ENCODE measurements at regions not wholly inside any gene's neighbourhood (a gene's known extent, or its start where the extent isn't known, plus 50 kb on each side); places are given as distances from the start of the nearest gene placed in this dataset.

- TF ChIP-seq ZFX (IDR thresholded peaks at IDR 0.05; ENCODE audit: borderline replicate concordance): no peak
- TF ChIP-seq, protein P1, sequence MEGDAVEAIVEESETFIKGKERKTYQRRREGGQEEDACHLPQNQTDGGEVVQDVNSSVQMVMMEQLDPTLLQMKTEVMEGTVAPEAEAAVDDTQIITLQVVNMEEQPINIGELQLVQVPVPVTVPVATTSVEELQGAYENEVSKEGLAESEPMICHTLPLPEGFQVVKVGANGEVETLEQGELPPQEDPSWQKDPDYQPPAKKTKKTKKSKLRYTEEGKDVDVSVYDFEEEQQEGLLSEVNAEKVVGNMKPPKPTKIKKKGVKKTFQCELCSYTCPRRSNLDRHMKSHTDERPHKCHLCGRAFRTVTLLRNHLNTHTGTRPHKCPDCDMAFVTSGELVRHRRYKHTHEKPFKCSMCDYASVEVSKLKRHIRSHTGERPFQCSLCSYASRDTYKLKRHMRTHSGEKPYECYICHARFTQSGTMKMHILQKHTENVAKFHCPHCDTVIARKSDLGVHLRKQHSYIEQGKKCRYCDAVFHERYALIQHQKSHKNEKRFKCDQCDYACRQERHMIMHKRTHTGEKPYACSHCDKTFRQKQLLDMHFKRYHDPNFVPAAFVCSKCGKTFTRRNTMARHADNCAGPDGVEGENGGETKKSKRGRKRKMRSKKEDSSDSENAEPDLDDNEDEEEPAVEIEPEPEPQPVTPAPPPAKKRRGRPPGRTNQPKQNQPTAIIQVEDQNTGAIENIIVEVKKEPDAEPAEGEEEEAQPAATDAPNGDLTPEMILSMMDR (IDR thresholded peaks at IDR 0.05): no peak
- no peak overlapping the region for H3K27ac ChIP-seq
These were observed 197.6 kb upstream of the PMEPA1 start for GRCh38 chr20:57907131-57908000.

DNA sequence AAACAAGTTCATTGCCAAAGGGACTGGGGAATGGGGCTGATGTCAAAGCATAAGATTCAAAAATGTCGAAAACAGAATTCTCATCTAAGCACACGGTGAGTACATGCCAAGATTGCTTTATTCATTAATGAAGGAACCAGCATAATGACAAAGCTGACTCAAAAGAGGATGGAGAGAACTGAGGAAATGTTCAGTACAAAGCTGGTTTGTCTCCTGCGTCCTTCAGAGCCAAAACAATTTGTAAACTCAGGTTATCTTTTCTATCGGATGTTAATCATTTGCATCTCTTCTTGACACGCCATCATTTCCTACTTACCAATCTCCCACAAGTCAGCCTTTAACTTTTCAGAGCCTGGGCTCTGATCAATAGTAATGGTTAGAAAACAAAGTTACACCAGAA lies 195.6 kb upstream of the PMEPA1 start:
- TF ChIP-seq, protein P1 (IDR thresholded peaks at IDR 0.05): no peak
- no peak for TF ChIP-seq ZFX (IDR thresholded peaks at IDR 0.05; ENCODE audit: borderline replicate concordance)
- no peak overlapping the region for H3K27ac ChIP-seq

DNA sequence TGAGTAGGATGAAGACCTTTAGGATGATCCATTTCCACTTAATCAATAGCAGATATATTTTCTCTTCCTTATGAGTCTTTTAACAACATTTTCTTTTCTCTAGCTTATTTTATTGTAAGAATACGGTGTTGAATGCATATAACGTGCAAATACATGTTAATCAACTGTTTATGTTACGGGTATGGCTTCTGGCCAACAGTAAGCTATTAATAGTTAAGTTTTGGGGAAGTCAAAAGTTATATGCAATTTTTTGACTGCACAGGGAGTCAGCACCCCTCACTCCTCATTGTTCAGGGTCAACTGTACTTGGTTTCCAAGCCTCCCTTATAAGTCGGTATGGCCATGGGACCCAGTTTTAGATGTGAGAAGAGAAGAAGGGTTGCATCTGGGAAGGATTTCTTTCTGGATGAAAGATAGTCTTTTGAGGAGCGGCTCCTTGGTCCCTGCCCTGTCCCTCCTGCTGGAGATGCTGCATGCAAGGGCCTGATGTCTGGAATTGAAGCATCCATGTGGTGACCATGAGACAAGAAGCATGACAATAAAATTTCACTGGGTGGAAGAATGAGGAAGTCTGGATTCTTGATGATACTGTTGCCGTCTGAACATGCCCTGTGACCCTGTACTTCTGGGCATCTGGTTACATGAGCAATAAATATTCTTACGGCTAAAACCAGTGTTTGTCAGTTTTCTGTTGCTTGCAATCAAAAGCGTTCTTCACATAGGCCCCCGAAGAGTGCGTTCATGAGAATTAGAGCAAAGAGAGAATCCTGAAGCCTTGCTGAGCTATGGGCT lies 194.7 kb upstream of the PMEPA1 start:
- no peak overlapping the region for H3K27ac ChIP-seq
- TF ChIP-seq, protein P1 (IDR thresholded peaks at IDR 0.05): no peak
- TF ChIP-seq ZFX (IDR thresholded peaks at IDR 0.05; ENCODE audit: borderline replicate concordance): no peak

DNA sequence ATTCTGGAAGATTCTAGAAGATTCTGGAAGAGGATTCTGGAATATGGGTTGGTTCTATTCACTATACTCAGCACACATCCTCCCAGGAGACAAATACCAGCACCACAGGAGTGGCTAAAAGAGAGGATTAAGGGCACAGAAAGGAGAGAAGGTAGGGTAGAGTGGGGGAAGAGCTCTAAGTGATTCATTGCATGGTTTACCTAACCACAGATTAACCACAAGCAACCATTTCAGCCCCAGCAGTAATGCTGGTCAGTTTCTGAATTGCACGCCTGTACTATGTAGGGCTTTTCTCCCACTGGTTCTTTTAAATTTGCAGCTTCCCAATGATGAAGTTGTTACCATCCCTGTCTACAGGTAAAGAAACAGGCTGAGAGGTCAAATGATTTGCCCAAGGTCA lies 192.7 kb upstream of the PMEPA1 start:
- H3K27ac ChIP-seq: no peak overlapping the region
- TF ChIP-seq ZFX (IDR thresholded peaks at IDR 0.05; ENCODE audit: borderline replicate concordance): no peak

GRCh38 chr20:57901526-57901925 lies 191.7 kb upstream of the PMEPA1 start:
- TF ChIP-seq ZFX (IDR thresholded peaks at IDR 0.05; ENCODE audit: borderline replicate concordance): no peak
- TF ChIP-seq, protein P1 (IDR thresholded peaks at IDR 0.05): no peak
- no peak overlapping the region for H3K27ac ChIP-seq

DNA sequence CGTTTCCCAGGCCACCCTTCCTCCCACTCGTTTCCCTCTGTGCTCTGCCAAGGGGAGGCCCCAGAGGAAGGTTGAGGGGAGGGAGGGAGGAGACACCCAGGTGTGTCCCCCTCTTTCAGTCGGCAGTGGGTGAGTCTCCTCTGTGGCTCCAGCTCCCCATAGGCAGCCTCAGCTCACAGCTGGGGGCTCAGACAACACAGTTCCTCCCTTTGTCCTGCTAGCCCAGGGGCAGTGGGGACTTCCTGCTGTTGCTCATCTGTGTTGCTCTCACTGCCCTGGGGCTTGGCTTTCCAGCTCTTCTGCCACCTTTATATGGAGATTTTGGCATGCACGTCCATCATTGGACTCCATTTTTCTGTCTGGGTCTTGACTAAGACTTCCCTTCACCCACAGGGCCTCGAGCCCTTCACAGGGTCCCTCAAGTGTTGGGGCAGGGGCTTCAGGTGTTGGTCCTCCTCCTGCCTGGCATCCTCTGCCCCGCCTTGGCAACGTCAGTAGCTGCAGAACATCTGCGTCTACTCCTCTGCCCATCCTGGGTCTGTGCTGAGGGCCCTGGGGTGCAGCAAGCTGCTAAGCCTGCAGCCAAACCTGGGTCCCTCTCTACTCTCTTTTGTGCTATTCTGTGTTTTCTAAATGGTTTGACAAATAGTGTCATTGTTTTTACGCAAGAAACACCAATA lies 190.6 kb upstream of the PMEPA1 start:
- H3K27ac ChIP-seq: no peak overlapping the region
- TF ChIP-seq, protein P1 (IDR thresholded peaks at IDR 0.05): no peak
- TF ChIP-seq ZFX (IDR thresholded peaks at IDR 0.05; ENCODE audit: borderline replicate concordance): no peak

DNA sequence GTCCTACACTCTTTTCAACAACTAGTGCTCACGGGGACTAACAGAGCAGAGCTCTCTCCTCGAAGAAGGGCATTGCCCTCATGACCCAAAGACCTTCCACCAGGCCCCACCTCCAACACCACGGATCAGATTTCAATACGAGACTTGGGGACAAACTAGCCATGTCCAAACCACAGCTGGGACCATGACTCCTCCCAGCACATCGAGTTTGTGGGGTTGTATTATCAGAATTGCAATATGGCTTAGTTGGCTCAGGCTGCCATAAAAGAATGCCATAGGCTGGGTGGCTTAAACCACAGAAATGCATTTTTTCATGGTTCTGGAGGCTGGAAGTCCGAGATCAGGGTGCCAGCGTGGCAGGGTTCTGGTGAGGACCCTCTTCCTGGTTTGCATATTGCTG lies 189.7 kb upstream of the PMEPA1 start:
- no peak for TF ChIP-seq ZFX (IDR thresholded peaks at IDR 0.05; ENCODE audit: borderline replicate concordance)
- TF ChIP-seq, protein P1 (IDR thresholded peaks at IDR 0.05): no peak

More for the DNA sequence above, 189.7 kb upstream of the PMEPA1 start:
- no peak overlapping the region for H3K27ac ChIP-seq

Data from 22Rv1 (cell line).